ENCODE measurements at regions not wholly inside any gene's neighbourhood (a gene's known extent, or its start where the extent isn't known, plus 50 kb on each side); places are given as distances from the start of the nearest gene placed in this dataset.
"Not testable (repeated sequence)": the region's sequence is repeated elsewhere in the genome, so short reads cannot be mapped to it uniquely, and the experiment has no call there.

DNA sequence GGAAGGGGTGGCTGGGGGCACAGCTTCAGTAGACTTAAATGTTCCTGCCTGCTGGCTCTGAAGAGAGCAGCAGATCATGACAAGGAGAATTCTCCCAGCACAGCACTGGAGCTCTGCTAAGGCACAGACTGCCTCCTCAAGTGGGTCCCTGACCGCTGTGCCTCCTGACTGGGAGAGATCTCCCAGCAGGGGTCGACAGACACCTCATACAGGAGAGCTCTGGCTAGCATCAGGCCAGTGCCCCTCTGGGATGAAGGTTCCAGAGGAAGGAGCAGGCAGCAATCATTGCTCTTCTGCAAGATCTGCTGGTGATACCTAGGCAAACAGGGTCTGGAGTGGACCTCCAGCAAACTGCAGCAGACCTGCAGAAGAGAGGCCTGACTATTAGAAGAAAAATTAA, 877.5 kb upstream of the CRIM1 start:
- TF ChIP-seq, protein P1, sequence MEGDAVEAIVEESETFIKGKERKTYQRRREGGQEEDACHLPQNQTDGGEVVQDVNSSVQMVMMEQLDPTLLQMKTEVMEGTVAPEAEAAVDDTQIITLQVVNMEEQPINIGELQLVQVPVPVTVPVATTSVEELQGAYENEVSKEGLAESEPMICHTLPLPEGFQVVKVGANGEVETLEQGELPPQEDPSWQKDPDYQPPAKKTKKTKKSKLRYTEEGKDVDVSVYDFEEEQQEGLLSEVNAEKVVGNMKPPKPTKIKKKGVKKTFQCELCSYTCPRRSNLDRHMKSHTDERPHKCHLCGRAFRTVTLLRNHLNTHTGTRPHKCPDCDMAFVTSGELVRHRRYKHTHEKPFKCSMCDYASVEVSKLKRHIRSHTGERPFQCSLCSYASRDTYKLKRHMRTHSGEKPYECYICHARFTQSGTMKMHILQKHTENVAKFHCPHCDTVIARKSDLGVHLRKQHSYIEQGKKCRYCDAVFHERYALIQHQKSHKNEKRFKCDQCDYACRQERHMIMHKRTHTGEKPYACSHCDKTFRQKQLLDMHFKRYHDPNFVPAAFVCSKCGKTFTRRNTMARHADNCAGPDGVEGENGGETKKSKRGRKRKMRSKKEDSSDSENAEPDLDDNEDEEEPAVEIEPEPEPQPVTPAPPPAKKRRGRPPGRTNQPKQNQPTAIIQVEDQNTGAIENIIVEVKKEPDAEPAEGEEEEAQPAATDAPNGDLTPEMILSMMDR (IDR thresholded peaks at IDR 0.05; ENCODE audit: low read depth, low read length) = not testable (repeated sequence)
- TF ChIP-seq EZH2phosphoT487 (IDR thresholded peaks at IDR 0.05; ENCODE audit: low read depth) = not testable (repeated sequence)

Data from OCI-LY3 (cell line).